ENCODE measurements at regions not wholly inside any gene's neighbourhood (a gene's known extent, or its start where the extent isn't known, plus 50 kb on each side); places are given as distances from the start of the nearest gene placed in this dataset.

- TF ChIP-seq EZH2 (IDR thresholded peaks at IDR 0.05; ENCODE audit: low read length, unreplicated experiment) (no peak), EZH2phosphoT487 (IDR thresholded peaks at IDR 0.05; ENCODE audit: borderline replicate concordance, low read length) (no peak), CTCF (conservative IDR thresholded peaks at IDR 0.05; ENCODE audit: low read depth, low read length) (no peak)
- Histone ChIP-seq H3K4me3 (ENCODE audit: low read length) (no peak overlapping the region), H4K20me1 (ENCODE audit: low read length) (no peaks in the 10 kb centered on the region), H3K9me2 (replicated peaks; ENCODE audit: low read length) (no peaks in the 10 kb centered on the region), H3F3A (ENCODE audit: low read length, unreplicated experiment) (no peaks in the 10 kb centered on the region), H3K9ac (ENCODE audit: low read length) (no peak overlapping the region), H3K36me3 (ENCODE audit: low read depth, low read length) (no peaks in the 10 kb centered on the region), H3K4me1 (ENCODE audit: insufficient read depth, low read length) (no peaks in the 10 kb centered on the region), H3K9me3 (ENCODE audit: low read length) (no peaks in the 10 kb centered on the region), H3K27me3 (ENCODE audit: low read length) (no peaks in the 10 kb centered on the region), H3K27ac (ENCODE audit: low read length) (no peak overlapping the region), H3K4me2 (ENCODE audit: low read length) (no peak overlapping the region), H3K79me2 (ENCODE audit: low read length) (no peaks in the 10 kb centered on the region), H2AFZ (ENCODE audit: low read length) (no peak overlapping the region)
- no peak for ATAC-seq
- ChIA-PET POLR2A (ENCODE audit: unreplicated experiment) (no interaction called here), CTCF (no interaction called here)
- intact Hi-C loops (cut with micrococcal nuclease): no loop called here
- no TSS peak for BruUV-seq (replicated peaks)
- DNase-seq: peak; percentile 3
These were observed 153.4 kb upstream of the THSD7A start for GRCh38 chr7:11985376-11985775.

GRCh38 chr7:11985971-11986370, 154.0 kb upstream of the THSD7A start:
- BruUV-seq (replicated peaks): no TSS peak
- no peak overlapping the region for H3K9ac ChIP-seq (ENCODE audit: low read length)
- H3F3A ChIP-seq (ENCODE audit: low read length, unreplicated experiment): no peaks in the 10 kb centered on the region
- no peaks in the 10 kb centered on the region for H3K36me3 ChIP-seq (ENCODE audit: low read depth, low read length)
- H3K4me3 ChIP-seq (ENCODE audit: low read length): no peak overlapping the region
- H3K27me3 ChIP-seq (ENCODE audit: low read length): no peaks in the 10 kb centered on the region
- TF ChIP-seq EZH2 (IDR thresholded peaks at IDR 0.05; ENCODE audit: low read length, unreplicated experiment): no peak
- no peak for TF ChIP-seq EZH2phosphoT487 (IDR thresholded peaks at IDR 0.05; ENCODE audit: borderline replicate concordance, low read length)
- no peak for TF ChIP-seq CTCF (conservative IDR thresholded peaks at IDR 0.05; ENCODE audit: low read depth, low read length)
- ChIA-PET POLR2A (ENCODE audit: unreplicated experiment) (interaction anchor here (0.7 kb wide), 1 partner anchor 203 kb away, joined by 8 read pairs; no protein-coding TSS in a partner anchor), CTCF (no interaction called here)
- H3K27ac ChIP-seq (ENCODE audit: low read length): no peak overlapping the region
- DNase-seq (no peak), ATAC-seq (no peak)
- no peaks in the 10 kb centered on the region for H3K79me2 ChIP-seq (ENCODE audit: low read length)
- H3K9me2 ChIP-seq (replicated peaks; ENCODE audit: low read length): no peaks in the 10 kb centered on the region
- H2AFZ ChIP-seq (ENCODE audit: low read length): no peak overlapping the region
- no peaks in the 10 kb centered on the region for H3K9me3 ChIP-seq (ENCODE audit: low read length)
- H3K4me1 ChIP-seq (ENCODE audit: insufficient read depth, low read length): no peaks in the 10 kb centered on the region
- intact Hi-C loops (cut with micrococcal nuclease): no loop called here
- no peaks in the 10 kb centered on the region for H4K20me1 ChIP-seq (ENCODE audit: low read length)
- H3K4me2 ChIP-seq (ENCODE audit: low read length): no peak overlapping the region

- no peak overlapping the region for H3K4me3 ChIP-seq (ENCODE audit: low read length)
- H3K27me3 ChIP-seq (ENCODE audit: low read length): no peaks in the 10 kb centered on the region
- no peak overlapping the region for H3K4me2 ChIP-seq (ENCODE audit: low read length)
- H3K9me3 ChIP-seq (ENCODE audit: low read length): no peaks in the 10 kb centered on the region
- no TSS peak for BruUV-seq (replicated peaks)
- DNase-seq: no peak
- H3K4me1 ChIP-seq (ENCODE audit: insufficient read depth, low read length): no peaks in the 10 kb centered on the region
- POLR2A ChIA-PET (ENCODE audit: unreplicated experiment): no interaction called here
- intact Hi-C loops (cut with micrococcal nuclease): no loop called here
- H3F3A ChIP-seq (ENCODE audit: low read length, unreplicated experiment): no peaks in the 10 kb centered on the region
- no peak overlapping the region for H3K9ac ChIP-seq (ENCODE audit: low read length)
- CTCF ChIA-PET: no interaction called here
- TF ChIP-seq EZH2 (IDR thresholded peaks at IDR 0.05; ENCODE audit: low read length, unreplicated experiment): no peak
- TF ChIP-seq CTCF (conservative IDR thresholded peaks at IDR 0.05; ENCODE audit: low read depth, low read length): no peak
- no peak for TF ChIP-seq EZH2phosphoT487 (IDR thresholded peaks at IDR 0.05; ENCODE audit: borderline replicate concordance, low read length)
- H3K9me2 ChIP-seq (replicated peaks; ENCODE audit: low read length): no peaks in the 10 kb centered on the region
- H3K36me3 ChIP-seq (ENCODE audit: low read depth, low read length): no peaks in the 10 kb centered on the region
- H3K79me2 ChIP-seq (ENCODE audit: low read length): no peaks in the 10 kb centered on the region
- peak; percentile 31; the same call in 1 of the 2 replicates for ATAC-seq
- no peak overlapping the region for H2AFZ ChIP-seq (ENCODE audit: low read length)
- H4K20me1 ChIP-seq (ENCODE audit: low read length): no peaks in the 10 kb centered on the region
- H3K27ac ChIP-seq (ENCODE audit: low read length): no peak overlapping the region
These were observed 156.2 kb upstream of the THSD7A start for GRCh38 chr7:11988186-11988585.

All from PC-3 (cell line).